Spleen (tissue), 7 donors: ENCODE measurements at regions not wholly inside any gene's neighbourhood (a gene's known extent, or its start where the extent isn't known, plus 50 kb on each side); places are given as distances from the start of the nearest gene placed in this dataset.
"Not testable (repeated sequence)": the region's sequence is repeated elsewhere in the genome, so short reads cannot be mapped to it uniquely, and the experiment has no call there.

Experiments
- POLR2AphosphoS5 ChIP-seq, 3 donors: sonication (generic); formaldehyde crosslinking; IDR thresholded peaks; one replicate each; pipeline ENCODE4 v1.5.1; 2017; ENCODE audit warnings: antibody characterized with exemption in 3 of 3
- TF ChIP-seq, protein P1 (sequence below), 11 experiments: fragments of 200-600 bp in 7 of 11; fragments of 450-650 bp in 4 of 11; sonication (generic) in 4 of 11; IDR thresholded peaks in 8 of 11; conservative IDR thresholded peaks in 3 of 11; 1 replicate in 7 of 11; 2 replicates in 4 of 11; pipeline versions ENCODE4 v1.4.0 to v1.8.0; 2016 to 2021; ENCODE audit warnings: antibody characterized with exemption in 11 of 11, inconsistent platforms in 4 of 11, mild to moderate bottlenecking in 1 of 11
- donor health status: DM: no; HTN: no; CAD: no; lungs with moderate emphysema.
- donor health status: DM: no; HTN: no; CAD: no.
- donor health status: DM: no; HTN: no; CAD: no.

DNA sequence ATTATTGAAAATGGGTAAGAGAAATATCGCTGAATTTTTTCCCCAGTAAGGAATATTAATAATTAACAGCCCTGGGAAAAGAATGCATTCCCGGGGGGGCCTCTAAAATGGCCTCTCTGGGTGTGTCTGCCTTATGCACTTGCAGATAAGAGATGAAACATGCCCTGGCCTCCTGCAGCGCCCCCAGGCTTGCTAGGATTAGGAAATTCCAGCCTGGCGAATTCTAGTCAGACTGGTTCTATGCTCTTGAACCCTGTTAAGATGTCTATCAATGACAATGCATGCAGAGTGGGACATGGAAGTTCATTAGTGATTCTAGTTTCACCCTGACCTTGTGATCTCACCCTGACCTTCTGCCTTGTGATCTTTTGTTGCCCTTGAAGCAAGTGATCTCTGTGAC lies 163.6 kb upstream of the CCNH start:
- not testable (repeated sequence) for TF ChIP-seq POLR2AphosphoS5 (IDR thresholded peaks at IDR 0.05)
- TF ChIP-seq, protein P1, sequence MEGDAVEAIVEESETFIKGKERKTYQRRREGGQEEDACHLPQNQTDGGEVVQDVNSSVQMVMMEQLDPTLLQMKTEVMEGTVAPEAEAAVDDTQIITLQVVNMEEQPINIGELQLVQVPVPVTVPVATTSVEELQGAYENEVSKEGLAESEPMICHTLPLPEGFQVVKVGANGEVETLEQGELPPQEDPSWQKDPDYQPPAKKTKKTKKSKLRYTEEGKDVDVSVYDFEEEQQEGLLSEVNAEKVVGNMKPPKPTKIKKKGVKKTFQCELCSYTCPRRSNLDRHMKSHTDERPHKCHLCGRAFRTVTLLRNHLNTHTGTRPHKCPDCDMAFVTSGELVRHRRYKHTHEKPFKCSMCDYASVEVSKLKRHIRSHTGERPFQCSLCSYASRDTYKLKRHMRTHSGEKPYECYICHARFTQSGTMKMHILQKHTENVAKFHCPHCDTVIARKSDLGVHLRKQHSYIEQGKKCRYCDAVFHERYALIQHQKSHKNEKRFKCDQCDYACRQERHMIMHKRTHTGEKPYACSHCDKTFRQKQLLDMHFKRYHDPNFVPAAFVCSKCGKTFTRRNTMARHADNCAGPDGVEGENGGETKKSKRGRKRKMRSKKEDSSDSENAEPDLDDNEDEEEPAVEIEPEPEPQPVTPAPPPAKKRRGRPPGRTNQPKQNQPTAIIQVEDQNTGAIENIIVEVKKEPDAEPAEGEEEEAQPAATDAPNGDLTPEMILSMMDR (IDR thresholded peaks at IDR 0.05 in 8 of 11, conservative IDR thresholded peaks at IDR 0.05 in 3 of 11), result not testable (repeated sequence)
